Gastroesophageal sphincter (tissue), 4 donors: ENCODE measurements at regions not wholly inside any gene's neighbourhood (a gene's known extent, or its start where the extent isn't known, plus 50 kb on each side); places are given as distances from the start of the nearest gene placed in this dataset.

Experiments used
- ATAC-seq: fragments of 150-250 bp; one replicate; pipeline ENCODE4 v1.9.1; 2016; ENCODE audit warnings: mild to moderate bottlenecking, moderate library complexity
- H3K27ac ChIP-seq, 4 donors: fragments of 200-600 bp; sonication (generic) in 3 of 4; 1 replicate in 3 of 4; 2 replicates in 1 of 4; pipeline ENCODE4 v1.5.1; 2016 to 2019
- H3K27me3 ChIP-seq: fragments of 200-600 bp; sonication (generic); one replicate; pipeline ENCODE4 v1.5.1; 2019
- H3K36me3 ChIP-seq, 2 donors: fragments of 200-600 bp; sonication (generic); one replicate each; pipeline ENCODE4 v1.5.1; 2019; ENCODE audit warnings: control low read depth in 1 of 2
- H3K4me1 ChIP-seq, 3 donors: fragments of 200-600 bp; sonication (generic); 1 replicate in 2 of 3; 2 replicates in 1 of 3; pipeline ENCODE4 v1.5.1; 2016 to 2019; ENCODE audit warnings: control low read depth in 2 of 3
- H3K4me3 ChIP-seq, 2 donors: fragments of 200-600 bp; sonication (generic); one replicate each; pipeline ENCODE4 v1.5.1; 2019; ENCODE audit warnings: mild to moderate bottlenecking in 1 of 2, moderate library complexity in 1 of 2
- H3K9me3 ChIP-seq, 3 donors: fragments of 200-600 bp; sonication (generic); one replicate each; pipeline ENCODE4 v1.5.1; 2017 to 2019; ENCODE audit warnings: control low read depth in 2 of 3
- CTCF ChIP-seq, 4 experiments: fragments of 200-600 bp in 2 of 4; fragments of 450-650 bp in 2 of 4; sonication (generic) in 1 of 4; IDR thresholded peaks; one replicate each; pipeline ENCODE4 v1.5.1; 2017 to 2019; ENCODE audit warnings: antibody characterized with exemption in 4 of 4, mild to moderate bottlenecking in 2 of 4, moderate library complexity in 2 of 4
- EP300 ChIP-seq: sonication (generic); formaldehyde crosslinking; IDR thresholded peaks from one replicate; pipeline ENCODE4 v1.6.1; 2017; ENCODE audit warnings: antibody characterized with exemption, mild to moderate bottlenecking
- POLR2A ChIP-seq, 2 donors: fragments of 450-650 bp; IDR thresholded peaks; one replicate each; pipeline ENCODE4 v1.6.1; 2017; ENCODE audit warnings: antibody characterized with exemption in 2 of 2, mild to moderate bottlenecking in 2 of 2, moderate library complexity in 1 of 2
- POLR2AphosphoS5 ChIP-seq: sonication (generic); formaldehyde crosslinking; IDR thresholded peaks from one replicate; pipeline ENCODE4 v1.6.1; 2017; ENCODE audit warnings: antibody characterized with exemption
- WGBS, 2 donors: methylation state at CpG; one replicate each; pipeline ENCODE4 v1.1.5; 2018; ENCODE audit warnings: low coverage in 1 of 2; 5-methylcytosine and 5-hydroxymethylcytosine counted together

- Histone ChIP-seq H3K9me3 (no peaks in the 10 kb centered on the region), H3K36me3 (no peaks in the 10 kb centered on the region), H3K4me1 (no peaks in the 10 kb centered on the region), H3K4me3 (no peak overlapping the region), H3K27me3 (no peaks in the 10 kb centered on the region), H3K27ac (no peak overlapping the region)
- TF ChIP-seq POLR2A (IDR thresholded peaks at IDR 0.05), result no peak
- no peak for TF ChIP-seq CTCF (IDR thresholded peaks at IDR 0.05)
- no peak for TF ChIP-seq POLR2AphosphoS5
- no peak for TF ChIP-seq EP300
- ATAC-seq, result no peak
Observed at GRCh38 chr3:103136621-103137020, 701.8 kb downstream of the ZPLD1 start.

GRCh38 chr3:103137830-103138229 is 703.0 kb downstream of the ZPLD1 start:
- Histone ChIP-seq H3K9me3 (no peaks in the 10 kb centered on the region), H3K4me1 (no peaks in the 10 kb centered on the region), H3K27me3 (no peaks in the 10 kb centered on the region), H3K36me3 (no peaks in the 10 kb centered on the region), H3K4me3 (no peak overlapping the region), H3K27ac (no peak overlapping the region)
- TF ChIP-seq CTCF (IDR thresholded peaks at IDR 0.05) (no peak), POLR2AphosphoS5 (no peak), POLR2A (IDR thresholded peaks at IDR 0.05) (no peak), EP300 (no peak)
- no peak for ATAC-seq

GRCh38 chr3:103158183-103158582 is 723.4 kb downstream of the ZPLD1 start:
- no peak overlapping the region for H3K27ac ChIP-seq
- no peaks in the 10 kb centered on the region for H3K36me3 ChIP-seq
- WGBS, 2 donors, result 100% methylated on average over 1 of the region's 1 CpG; no CpG with 5 or more reads in 1 of the 2 donors
- no peak for TF ChIP-seq CTCF (IDR thresholded peaks at IDR 0.05)
- TF ChIP-seq POLR2A (IDR thresholded peaks at IDR 0.05), result no peak
- no peak for TF ChIP-seq POLR2AphosphoS5
- TF ChIP-seq EP300, result no peak
- no peaks in the 10 kb centered on the region for H3K27me3 ChIP-seq
- H3K9me3 ChIP-seq, result no peaks in the 10 kb centered on the region
- H3K4me1 ChIP-seq, result no peaks in the 10 kb centered on the region
- ATAC-seq, result no peak
- H3K4me3 ChIP-seq, result no peak overlapping the region

GRCh38 chr3:103166890-103167289 is 732.1 kb downstream of the ZPLD1 start:
- H3K27ac ChIP-seq, result no peak overlapping the region
- H3K27me3 ChIP-seq, result no peaks in the 10 kb centered on the region
- TF ChIP-seq POLR2AphosphoS5 (no peak), POLR2A (IDR thresholded peaks at IDR 0.05) (no peak), CTCF (IDR thresholded peaks at IDR 0.05) (no peak), EP300 (no peak)
- H3K9me3 ChIP-seq, result no peaks in the 10 kb centered on the region
- 93 to 100% methylated on average over 4 to 12 of the region's 13 CpGs for WGBS, 2 donors
- H3K4me3 ChIP-seq, result no peak overlapping the region
- H3K4me1 ChIP-seq, result no peaks in the 10 kb centered on the region
- no peaks in the 10 kb centered on the region for H3K36me3 ChIP-seq
- no peak for ATAC-seq

- Histone ChIP-seq H3K4me3 (no peak overlapping the region), H3K36me3 (no peaks in the 10 kb centered on the region), H3K9me3 (no peaks in the 10 kb centered on the region), H3K27ac (no peak overlapping the region), H3K4me1 (no peaks in the 10 kb centered on the region), H3K27me3 (no peaks in the 10 kb centered on the region)
- ATAC-seq, result no peak
- WGBS, 2 donors, result 85 to 89% methylated on average over 6 of the region's 6 CpGs
- TF ChIP-seq POLR2AphosphoS5 (no peak), EP300 (no peak), POLR2A (IDR thresholded peaks at IDR 0.05) (no peak), CTCF (IDR thresholded peaks at IDR 0.05) (no peak)
Observed at GRCh38 chr3:103167850-103168249, 733.0 kb downstream of the ZPLD1 start.
